MM.1S (cell line): ENCODE measurements at regions not wholly inside any gene's neighbourhood (a gene's known extent, or its start where the extent isn't known, plus 50 kb on each side); places are given as distances from the start of the nearest gene placed in this dataset.

Source experiments
- DNase-seq: peaks from one replicate; pipeline ENCODE4 v3.0.0-alpha.2; 2015
- H2AFZ ChIP-seq: fragments of 300-600 bp; sonication (generic); 2 replicates; pipeline ENCODE4 v1.6.0; 2016; ENCODE audit warnings: antibody characterized with exemption, low read length
- H3F3A ChIP-seq: fragments of 300-600 bp; sonication (generic); 2 replicates; pipeline ENCODE4 v1.6.1; 2016; ENCODE audit warnings: mild to moderate bottlenecking, antibody characterized with exemption, low read length, moderate library complexity, mixed read lengths; ENCODE audit not compliant: insufficient read depth
- H3K27ac ChIP-seq: fragments of 300-600 bp; sonication (generic); 2 replicates; pipeline ENCODE4 v1.5.1; 2016; ENCODE audit warnings: mild to moderate bottlenecking, low read length
- H3K27me3 ChIP-seq: fragments of 300-600 bp; sonication (generic); replicated peaks from 2 replicates; pipeline ENCODE4 v1.6.0; 2016; ENCODE audit warnings: low read length; ENCODE audit not compliant: insufficient read depth
- H3K36me3 ChIP-seq: fragments of 300-600 bp; sonication (generic); replicated peaks from 2 replicates; pipeline ENCODE4 v1.6.1; 2016; ENCODE audit warnings: mild to moderate bottlenecking, low read length, mixed read lengths; ENCODE audit not compliant: insufficient read depth
- H3K4me1 ChIP-seq: fragments of 300-600 bp; sonication (generic); 2 replicates; pipeline ENCODE4 v1.6.1; 2016; ENCODE audit warnings: low read length, mixed read lengths
- H3K4me2 ChIP-seq: fragments of 300-600 bp; sonication (generic); 2 replicates; pipeline ENCODE4 v1.6.0; 2016; ENCODE audit warnings: low read depth, low read length
- H3K4me3 ChIP-seq: fragments of 300-600 bp; sonication (generic); 2 replicates; pipeline ENCODE4 v1.5.1; 2016; ENCODE audit warnings: low read length, mixed read lengths
- H3K79me2 ChIP-seq: fragments of 300-600 bp; sonication (generic); 2 replicates; pipeline ENCODE4 v1.6.1; 2016; ENCODE audit warnings: mixed run types, low read length, mixed read lengths
- H3K9ac ChIP-seq: fragments of 300-600 bp; sonication (generic); 2 replicates; pipeline ENCODE4 v1.6.1; 2016; ENCODE audit warnings: low read length, mixed read lengths
- H3K9me2 ChIP-seq: fragments of 300-600 bp; sonication (generic); replicated peaks from 2 replicates; pipeline ENCODE4 v1.6.1; 2016; ENCODE audit warnings: mild to moderate bottlenecking, low read length, mixed read lengths; ENCODE audit not compliant: insufficient read depth
- H3K9me3 ChIP-seq: fragments of 300-600 bp; sonication (generic); replicated peaks from 2 replicates; pipeline ENCODE4 v1.6.1; 2016; ENCODE audit warnings: mild to moderate bottlenecking, low read length, mixed read lengths; ENCODE audit not compliant: insufficient read depth
- H4K20me1 ChIP-seq: fragments of 300-600 bp; sonication (generic); 2 replicates; pipeline ENCODE4 v1.6.1; 2016; ENCODE audit warnings: mild to moderate bottlenecking, low read length, moderate library complexity, mixed read lengths; ENCODE audit not compliant: insufficient read depth
- EZH2 ChIP-seq: fragments of 300-600 bp; sonication (generic); optimal IDR thresholded peaks from 2 replicates; pipeline ENCODE3; 2017; ENCODE audit warnings: low read depth, mild to moderate bottlenecking, antibody characterized with exemption, low read length, mixed read lengths
- EZH2phosphoT487 ChIP-seq: fragments of 300-600 bp; sonication (generic); IDR thresholded peaks from 2 replicates; pipeline ENCODE4 v1.6.1; 2018; ENCODE audit warnings: antibody characterized with exemption, low read length
- TF ChIP-seq, protein P1 (sequence below): fragments of 300-600 bp; sonication (generic); IDR thresholded peaks from 2 replicates; pipeline ENCODE4 v1.5.1; 2016; ENCODE audit warnings: antibody characterized with exemption, low read length, mixed read lengths

DNA sequence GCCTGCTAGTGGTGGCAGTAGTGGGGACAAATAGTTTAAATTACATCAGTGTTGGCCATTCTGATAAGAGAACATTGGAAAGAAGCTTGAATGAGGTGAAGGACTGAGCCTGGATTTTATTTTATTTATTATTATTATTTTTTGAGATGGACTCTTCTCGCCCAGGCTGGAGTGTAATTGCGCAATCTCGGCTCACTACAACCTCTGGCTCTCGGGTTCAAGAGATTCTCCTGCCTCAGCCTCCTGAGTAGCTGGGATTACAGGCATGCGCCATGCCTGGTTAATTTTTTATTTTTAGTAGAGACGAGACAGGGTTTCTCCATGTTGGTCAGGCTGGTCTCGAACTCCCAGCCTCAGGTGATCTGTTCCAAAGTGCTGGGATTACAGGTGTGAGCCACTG is 739.4 kb downstream of the AACS start:
- no peaks in the 10 kb centered on the region for H4K20me1 ChIP-seq
- TF ChIP-seq EZH2phosphoT487 = no peak
- no peak for TF ChIP-seq EZH2
- TF ChIP-seq, protein P1, sequence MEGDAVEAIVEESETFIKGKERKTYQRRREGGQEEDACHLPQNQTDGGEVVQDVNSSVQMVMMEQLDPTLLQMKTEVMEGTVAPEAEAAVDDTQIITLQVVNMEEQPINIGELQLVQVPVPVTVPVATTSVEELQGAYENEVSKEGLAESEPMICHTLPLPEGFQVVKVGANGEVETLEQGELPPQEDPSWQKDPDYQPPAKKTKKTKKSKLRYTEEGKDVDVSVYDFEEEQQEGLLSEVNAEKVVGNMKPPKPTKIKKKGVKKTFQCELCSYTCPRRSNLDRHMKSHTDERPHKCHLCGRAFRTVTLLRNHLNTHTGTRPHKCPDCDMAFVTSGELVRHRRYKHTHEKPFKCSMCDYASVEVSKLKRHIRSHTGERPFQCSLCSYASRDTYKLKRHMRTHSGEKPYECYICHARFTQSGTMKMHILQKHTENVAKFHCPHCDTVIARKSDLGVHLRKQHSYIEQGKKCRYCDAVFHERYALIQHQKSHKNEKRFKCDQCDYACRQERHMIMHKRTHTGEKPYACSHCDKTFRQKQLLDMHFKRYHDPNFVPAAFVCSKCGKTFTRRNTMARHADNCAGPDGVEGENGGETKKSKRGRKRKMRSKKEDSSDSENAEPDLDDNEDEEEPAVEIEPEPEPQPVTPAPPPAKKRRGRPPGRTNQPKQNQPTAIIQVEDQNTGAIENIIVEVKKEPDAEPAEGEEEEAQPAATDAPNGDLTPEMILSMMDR = no peak
- H2AFZ ChIP-seq = no peak overlapping the region
- H3K9me3 ChIP-seq = no peaks in the 10 kb centered on the region
- no peaks in the 10 kb centered on the region for H3F3A ChIP-seq
- no peak overlapping the region for H3K4me2 ChIP-seq
- no peaks in the 10 kb centered on the region for H3K36me3 ChIP-seq
- H3K9me2 ChIP-seq = no peaks in the 10 kb centered on the region
- no peak overlapping the region for H3K4me3 ChIP-seq
- H3K4me1 ChIP-seq = no peaks in the 10 kb centered on the region
- no peak for DNase-seq
- H3K79me2 ChIP-seq = no peaks in the 10 kb centered on the region
- H3K27me3 ChIP-seq = no peaks in the 10 kb centered on the region
- no peak overlapping the region for H3K27ac ChIP-seq
- no peak overlapping the region for H3K9ac ChIP-seq

DNA sequence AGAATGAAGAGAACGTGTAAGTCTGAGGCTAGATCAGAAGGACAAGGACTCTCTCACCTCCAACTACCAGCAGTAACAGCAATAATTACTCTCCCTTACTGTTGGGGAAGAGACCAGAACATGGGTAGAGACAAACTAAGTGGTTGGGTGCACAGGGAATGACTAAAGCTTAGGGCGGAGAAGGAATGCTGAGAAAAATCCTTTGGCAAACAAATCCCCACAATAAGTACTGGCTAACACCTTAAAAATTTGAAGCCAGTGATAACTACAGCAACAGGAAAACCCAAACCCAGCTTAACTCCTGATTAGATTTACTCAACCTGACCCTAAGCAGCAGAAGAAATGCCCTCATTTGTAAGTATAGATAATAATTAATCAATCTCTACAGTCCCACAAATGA is 759.0 kb downstream of the AACS start:
- no peaks in the 10 kb centered on the region for H3K36me3 ChIP-seq
- no peak for DNase-seq
- no peaks in the 10 kb centered on the region for H3K79me2 ChIP-seq
- H3K27me3 ChIP-seq = no peaks in the 10 kb centered on the region
- no peaks in the 10 kb centered on the region for H3F3A ChIP-seq
- H3K27ac ChIP-seq = no peak overlapping the region
- no peaks in the 10 kb centered on the region for H3K9me3 ChIP-seq
- no peak overlapping the region for H3K9ac ChIP-seq
- H2AFZ ChIP-seq = no peak overlapping the region
- TF ChIP-seq EZH2 (no peak), EZH2phosphoT487 (no peak)
- TF ChIP-seq, protein P1 = no peak
- no peaks in the 10 kb centered on the region for H4K20me1 ChIP-seq
- no peaks in the 10 kb centered on the region for H3K9me2 ChIP-seq
- no peaks in the 10 kb centered on the region for H3K4me1 ChIP-seq
- no peak overlapping the region for H3K4me3 ChIP-seq
- no peak overlapping the region for H3K4me2 ChIP-seq

DNA sequence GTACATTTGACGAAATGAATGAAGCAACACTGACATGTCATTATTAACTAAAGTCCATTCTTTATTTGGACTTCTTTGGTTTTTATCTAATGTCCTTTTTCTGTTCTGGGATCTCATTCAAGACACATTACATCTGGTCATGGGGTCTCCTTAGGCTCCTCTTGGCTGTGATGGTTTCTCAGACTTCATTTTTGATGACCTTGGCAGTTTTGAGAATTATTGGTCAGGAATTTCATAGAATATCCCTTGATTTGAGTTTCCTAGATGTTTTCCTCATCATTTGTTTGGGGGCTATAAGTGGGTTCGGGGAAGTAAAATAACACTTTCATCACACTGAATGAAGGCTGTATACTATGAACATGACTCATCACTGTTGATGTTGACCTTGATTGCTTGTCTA is 770.6 kb downstream of the AACS start:
- TF ChIP-seq EZH2 (no peak), EZH2phosphoT487 (no peak)
- TF ChIP-seq, protein P1 = no peak
- no peak overlapping the region for H3K27ac ChIP-seq

More for the DNA sequence above, 770.6 kb downstream of the AACS start:
- Histone ChIP-seq H3K9me3 (no peaks in the 10 kb centered on the region), H3K27me3 (no peaks in the 10 kb centered on the region), H3K9me2 (no peaks in the 10 kb centered on the region), H3K4me3 (no peak overlapping the region), H3K9ac (no peak overlapping the region), H3K4me1 (no peaks in the 10 kb centered on the region), H2AFZ (no peak overlapping the region), H4K20me1 (no peaks in the 10 kb centered on the region), H3K79me2 (no peaks in the 10 kb centered on the region), H3K4me2 (no peak overlapping the region), H3K36me3 (no peaks in the 10 kb centered on the region), H3F3A (no peaks in the 10 kb centered on the region)
- DNase-seq = no peak
